Parathyroid adenoma (tissue), 2 donors: ENCODE measurements at regions not wholly inside any gene's neighbourhood (a gene's known extent, or its start where the extent isn't known, plus 50 kb on each side); places are given as distances from the start of the nearest gene placed in this dataset.
A peak's percentile ranks its signal among the peaks of the same experiment; 100 is the strongest.
"Not testable (repeated sequence)": the region's sequence is repeated elsewhere in the genome, so short reads cannot be mapped to it uniquely, and the experiment has no call there.

ENCODE experiments used
- H2AFZ ChIP-seq: fragments of 300-600 bp; sonication (generic); one replicate; pipeline ENCODE4 v1.7.0; 2017; ENCODE audit warnings: antibody characterized with exemption, mild to moderate bottlenecking
- H3K27ac ChIP-seq: fragments of 300-600 bp; sonication (generic); one replicate; pipeline ENCODE4 v1.7.0; 2017
- H3K27me3 ChIP-seq: fragments of 300-600 bp; sonication (generic); one replicate; pipeline ENCODE4 v1.7.0; 2017; ENCODE audit warnings: low read length; ENCODE audit not compliant: control insufficient read depth, insufficient read depth
- H3K36me3 ChIP-seq: fragments of 300-600 bp; sonication (generic); one replicate; pipeline ENCODE4 v1.7.0; 2017; ENCODE audit warnings: low read length; ENCODE audit not compliant: control insufficient read depth, insufficient read depth
- H3K4me1 ChIP-seq: fragments of 300-600 bp; sonication (generic); one replicate; pipeline ENCODE4 v1.7.0; 2017; ENCODE audit warnings: control low read depth
- H3K4me2 ChIP-seq: fragments of 300-600 bp; sonication (generic); one replicate; pipeline ENCODE4 v1.7.0; 2017; ENCODE audit warnings: low read length
- H3K4me3 ChIP-seq: fragments of 300-600 bp; sonication (generic); one replicate; pipeline ENCODE4 v1.7.0; 2017; ENCODE audit warnings: low read depth, low read length
- H3K79me2 ChIP-seq: fragments of 300-600 bp; sonication (generic); one replicate; pipeline ENCODE4 v1.7.0; 2017; ENCODE audit warnings: control low read depth
- H3K9ac ChIP-seq: fragments of 300-600 bp; sonication (generic); one replicate; pipeline ENCODE4 v1.7.0; 2017; ENCODE audit warnings: mild to moderate bottlenecking
- H3K9me3 ChIP-seq: fragments of 300-600 bp; sonication (generic); one replicate; pipeline ENCODE4 v1.7.0; 2017; ENCODE audit warnings: low read length; ENCODE audit not compliant: control insufficient read depth
- CTCF ChIP-seq: fragments of 300-600 bp; sonication (generic); IDR thresholded peaks from one replicate; pipeline ENCODE4 v1.7.0; 2017; ENCODE audit warnings: antibody characterized with exemption, mild to moderate bottlenecking
- donor health status: primary hyperparathyroidism.

GRCh38 chr10:9851808-9852207 lies 1165.9 kb upstream of the CELF2 start:
- Histone ChIP-seq H3K27me3 (no peaks in the 10 kb centered on the region), H2AFZ (no peak overlapping the region), H3K27ac (no peak overlapping the region), H3K4me2 (no peak overlapping the region), H3K9me3 (no peaks in the 10 kb centered on the region), H3K4me3 (no peak overlapping the region), H3K79me2 (no peaks in the 10 kb centered on the region), H3K9ac (no peak overlapping the region), H3K4me1 (peaks cover 4% of the 10 kb centered on the region), H3K36me3 (no peaks in the 10 kb centered on the region)
- no peak for TF ChIP-seq CTCF

GRCh38 chr10:9853405-9854355 lies 1164.0 kb upstream of the CELF2 start:
- TF ChIP-seq CTCF = peak; percentile 43
- Histone ChIP-seq H3K79me2 (no peaks in the 10 kb centered on the region), H3K36me3 (no peaks in the 10 kb centered on the region), H3K4me2 (no peak overlapping the region), H3K4me3 (no peak overlapping the region), H3K4me1 (peaks cover 4% of the 10 kb centered on the region), H3K9ac (no peak overlapping the region), H3K27ac (no peak overlapping the region), H2AFZ (peak overlapping the region; percentile 30), H3K27me3 (no peaks in the 10 kb centered on the region), H3K9me3 (no peaks in the 10 kb centered on the region)

GRCh38 chr10:9855451-9855850 lies 1162.2 kb upstream of the CELF2 start:
- H3K9ac ChIP-seq, H3K4me3 ChIP-seq, H3K9me3 ChIP-seq, H3K4me1 ChIP-seq, H3K4me2 ChIP-seq, H3K36me3 ChIP-seq, H3K27ac ChIP-seq, H2AFZ ChIP-seq, H3K27me3 ChIP-seq, H3K79me2 ChIP-seq: not testable (repeated sequence)

GRCh38 chr10:9858816-9859215 lies 1158.9 kb upstream of the CELF2 start:
- no peak overlapping the region for H2AFZ ChIP-seq
- H3K36me3 ChIP-seq = no peaks in the 10 kb centered on the region
- H3K9ac ChIP-seq = no peak overlapping the region
- H3K4me3 ChIP-seq = no peak overlapping the region
- H3K4me2 ChIP-seq = no peak overlapping the region
- TF ChIP-seq CTCF = no peak
- peaks cover under 1% of the 10 kb centered on the region for H3K4me1 ChIP-seq
- H3K27me3 ChIP-seq = no peaks in the 10 kb centered on the region
- no peaks in the 10 kb centered on the region for H3K79me2 ChIP-seq
- H3K9me3 ChIP-seq = no peaks in the 10 kb centered on the region
- H3K27ac ChIP-seq = no peak overlapping the region

GRCh38 chr10:9860045-9860444 lies 1157.6 kb upstream of the CELF2 start:
- Histone ChIP-seq H3K4me1 (no peaks in the 10 kb centered on the region), H3K36me3 (no peaks in the 10 kb centered on the region), H3K9me3 (no peaks in the 10 kb centered on the region), H3K4me2 (no peak overlapping the region), H2AFZ (no peak overlapping the region), H3K4me3 (no peak overlapping the region), H3K27me3 (no peaks in the 10 kb centered on the region), H3K79me2 (no peaks in the 10 kb centered on the region), H3K27ac (no peak overlapping the region), H3K9ac (no peak overlapping the region)
- TF ChIP-seq CTCF = no peak
